HEK293T (cell line): ENCODE measurements at regions not wholly inside any gene's neighbourhood (a gene's known extent, or its start where the extent isn't known, plus 50 kb on each side); places are given as distances from the start of the nearest gene placed in this dataset.

ENCODE experiments used
- CTCF ChIA-PET: fragments of 350-600 bp; formaldehyde crosslinking; extraction: SDS; loops from one replicate; lab custom pipeline; 2021; ENCODE audit warnings: antibody characterized with exemption, inconsistent platforms; lab: Yijun Ruan, JAX
- POLR2A ChIA-PET: fragments of 350-600 bp; formaldehyde crosslinking; extraction: SDS; loops from one replicate; lab custom pipeline; 2020; ENCODE audit warnings: antibody characterized with exemption, inconsistent platforms; lab: Yijun Ruan, JAX
- DNase-seq: peaks from one replicate; pipeline ENCODE4 v3.0.0; 2012; ENCODE audit warnings: mixed read lengths; ENCODE audit errors: extremely low spot score
- ARNT ChIP-seq: fragments of 450-650 bp; IDR thresholded peaks from 2 replicates; pipeline ENCODE4 v1.6.1; 2017; ENCODE audit warnings: mild to moderate bottlenecking
- BHLHE40 ChIP-seq: fragments of 450-650 bp; IDR thresholded peaks from 2 replicates; pipeline ENCODE4 v1.6.1; 2016; ENCODE audit warnings: mild to moderate bottlenecking, moderate library complexity, borderline replicate concordance
- CTBP1 ChIP-seq: fragments of 450-650 bp; IDR thresholded peaks from 2 replicates; pipeline ENCODE4 v1.6.1; 2016; ENCODE audit warnings: borderline replicate concordance
- ELF4 ChIP-seq: fragments of 450-650 bp; IDR thresholded peaks from 2 replicates; pipeline ENCODE4 v1.6.1; 2017; ENCODE audit warnings: antibody characterized with exemption
- FOXA1 ChIP-seq: fragments of 450-650 bp; IDR thresholded peaks from 2 replicates; pipeline ENCODE4 v1.6.1; 2016; ENCODE audit warnings: mild to moderate bottlenecking
- FOXK2 ChIP-seq: fragments of 450-650 bp; IDR thresholded peaks from 2 replicates; pipeline ENCODE4 v1.6.1; 2016; ENCODE audit warnings: mild to moderate bottlenecking
- FOXM1 ChIP-seq: fragments of 450-650 bp; IDR thresholded peaks from 2 replicates; pipeline ENCODE4 v1.6.1; 2017; ENCODE audit warnings: mild to moderate bottlenecking, borderline replicate concordance
- HDGF ChIP-seq: fragments of 450-650 bp; IDR thresholded peaks from 2 replicates; pipeline ENCODE4 v1.6.1; 2017; ENCODE audit warnings: antibody characterized with exemption, borderline replicate concordance
- L3MBTL2 ChIP-seq: fragments of 450-650 bp; conservative IDR thresholded peaks from 2 replicates; pipeline ENCODE4 v1.6.1; 2016; ENCODE audit warnings: mild to moderate bottlenecking
- LEF1 ChIP-seq: fragments of 450-650 bp; IDR thresholded peaks from 2 replicates; pipeline ENCODE4 v1.6.1; 2017; ENCODE audit warnings: mild to moderate bottlenecking, borderline replicate concordance
- NFRKB ChIP-seq: fragments of 450-650 bp; IDR thresholded peaks from 2 replicates; pipeline ENCODE4 v1.6.1; 2016; ENCODE audit warnings: mild to moderate bottlenecking, moderate library complexity
- PKNOX1 ChIP-seq: fragments of 450-650 bp; IDR thresholded peaks from 2 replicates; pipeline ENCODE4 v1.6.1; 2016
- SP1 ChIP-seq: fragments of 450-650 bp; IDR thresholded peaks from 2 replicates; pipeline ENCODE4 v1.6.1; 2017
- SUZ12 ChIP-seq: fragments of 450-650 bp; IDR thresholded peaks from 2 replicates; pipeline ENCODE4 v1.6.1; 2016; ENCODE audit warnings: mild to moderate bottlenecking
- TARDBP ChIP-seq: fragments of 450-650 bp; IDR thresholded peaks from 2 replicates; pipeline ENCODE4 v1.6.1; 2016
- ZNF384 ChIP-seq: fragments of 450-650 bp; IDR thresholded peaks from 2 replicates; pipeline ENCODE4 v1.6.1; 2016

- CTCF ChIA-PET: no interaction called here
- POLR2A ChIA-PET: no interaction called here
- TF ChIP-seq FOXM1 (no peak), FOXA1 (no peak), TARDBP (no peak), ELF4 (no peak), NFRKB (no peak), CTBP1 (no peak), ARNT (no peak), HDGF (no peak), BHLHE40 (no peak), FOXK2 (no peak), L3MBTL2 (no peak), SP1 (no peak), LEF1 (no peak), SUZ12 (no peak), PKNOX1 (no peak), ZNF384 (no peak)
- DNase-seq: no peak
These were observed 737.4 kb upstream of the LUZP2 start for GRCh38 chr11:23759489-23759888.

DNA sequence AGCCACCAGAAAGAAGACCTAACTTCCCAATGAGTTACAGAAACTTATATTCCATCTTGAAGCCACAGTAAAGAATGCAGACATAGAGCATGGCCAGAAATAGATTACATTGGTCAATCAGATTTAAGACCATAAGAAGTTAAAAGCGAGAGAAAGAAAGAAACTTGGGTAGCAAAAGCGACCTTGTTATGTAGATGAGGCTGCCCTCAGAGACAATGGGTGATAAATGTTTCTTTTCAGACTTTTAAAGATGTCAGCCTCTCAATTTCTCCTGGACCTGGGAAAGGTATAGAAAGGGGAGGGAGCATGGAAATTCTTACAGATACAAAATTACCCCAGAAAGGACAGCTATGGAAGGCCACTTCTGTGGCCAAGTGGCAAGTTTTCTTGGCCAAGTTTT lies 732.6 kb upstream of the LUZP2 start:
- ChIA-PET CTCF (no interaction called here), POLR2A (no interaction called here)
- DNase-seq: no peak
- TF ChIP-seq FOXM1 (no peak), ZNF384 (no peak), ELF4 (no peak), TARDBP (no peak), L3MBTL2 (no peak), ARNT (no peak)

- POLR2A ChIA-PET: no interaction called here
- DNase-seq: no peak
- TF ChIP-seq SP1 (no peak), FOXK2 (no peak), PKNOX1 (no peak), CTBP1 (no peak), ELF4 (no peak), SUZ12 (no peak), FOXM1 (no peak), ZNF384 (no peak), NFRKB (no peak), ARNT (no peak), FOXA1 (no peak), HDGF (no peak), BHLHE40 (no peak)
- CTCF ChIA-PET: no interaction called here
These were observed 731.1 kb upstream of the LUZP2 start for GRCh38 chr11:23765682-23766252.

DNA sequence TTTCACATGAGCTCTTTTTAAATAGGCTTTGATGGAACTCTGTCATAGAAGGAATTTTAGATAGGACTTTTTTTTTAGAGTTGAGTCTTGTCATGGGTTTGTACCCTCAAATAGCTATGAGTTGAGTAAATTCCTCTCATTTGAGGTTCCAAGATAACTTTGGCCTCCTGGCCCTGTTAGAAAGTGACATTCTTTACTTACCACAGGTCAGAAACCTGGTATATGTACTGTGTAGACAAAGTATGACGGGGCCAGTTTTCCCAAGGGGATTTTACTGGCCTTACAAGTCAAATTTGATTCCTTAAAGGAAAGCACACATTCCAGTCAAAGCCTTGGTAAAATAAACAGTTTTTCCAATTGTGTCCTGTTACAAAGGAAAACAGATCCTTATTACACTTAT lies 729.3 kb upstream of the LUZP2 start:
- no peak for DNase-seq
- POLR2A ChIA-PET: interaction anchor here (0.6 kb wide), 1 partner anchor 11 kb away, joined by 3 read pairs; no protein-coding TSS in a partner anchor
- CTCF ChIA-PET: no interaction called here
- TF ChIP-seq ELF4: no peak
- TF ChIP-seq CTBP1: no peak
- no peak for TF ChIP-seq SUZ12
- TF ChIP-seq ARNT: no peak
- TF ChIP-seq NFRKB: no peak
- TF ChIP-seq TARDBP: no peak
- no peak for TF ChIP-seq PKNOX1

DNA sequence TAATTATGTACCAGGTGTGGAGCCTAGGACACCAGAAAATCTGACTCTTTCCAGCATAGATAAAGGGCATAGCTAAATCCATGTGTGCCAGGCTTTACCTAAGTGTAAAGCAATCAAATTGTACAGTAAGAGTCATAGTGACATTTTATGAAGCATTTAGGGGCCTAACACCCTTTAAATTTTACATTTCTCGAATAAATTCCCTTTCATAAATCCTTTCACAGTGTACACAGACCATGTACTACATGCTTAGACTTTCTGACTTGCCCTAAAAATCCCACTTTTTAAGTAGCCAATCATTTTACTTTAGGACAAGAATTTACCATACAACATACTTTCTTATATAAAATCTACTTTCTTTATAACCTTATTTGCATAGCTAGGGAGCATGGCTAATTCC lies 727.6 kb upstream of the LUZP2 start:
- ChIA-PET CTCF (no interaction called here), POLR2A (no interaction called here)
- DNase-seq: no peak
- TF ChIP-seq HDGF (no peak), FOXM1 (no peak), SP1 (no peak), LEF1 (no peak), ZNF384 (no peak), ELF4 (no peak), CTBP1 (no peak), TARDBP (no peak), FOXK2 (no peak), FOXA1 (no peak), BHLHE40 (no peak), L3MBTL2 (no peak), SUZ12 (no peak), ARNT (no peak), NFRKB (no peak), PKNOX1 (no peak)

- no peak for DNase-seq
- POLR2A ChIA-PET: no interaction called here
- CTCF ChIA-PET: no interaction called here
- TF ChIP-seq FOXK2 (no peak), FOXM1 (no peak), NFRKB (no peak), ARNT (no peak), L3MBTL2 (no peak), LEF1 (no peak), PKNOX1 (no peak), SP1 (no peak), ZNF384 (no peak), HDGF (no peak), FOXA1 (no peak), SUZ12 (no peak)
These were observed 724.8 kb upstream of the LUZP2 start for GRCh38 chr11:23772081-23772480.
